Mesenteric fat pad (tissue), 1 donor: ENCODE measurements at regions not wholly inside any gene's neighbourhood (a gene's known extent, or its start where the extent isn't known, plus 50 kb on each side); places are given as distances from the start of the nearest gene placed in this dataset.
A peak's percentile ranks its signal among the peaks of the same experiment; 100 is the strongest.
"Not testable (repeated sequence)": the region's sequence is repeated elsewhere in the genome, so short reads cannot be mapped to it uniquely, and the experiment has no call there.

Experiments
- DNase-seq: peaks from one replicate; pipeline ENCODE4 v3.0.0-alpha.2; 2020; ENCODE audit warnings: low spot score
- donor health status: DM: yes; HTN: yes; CAD: no.

DNA sequence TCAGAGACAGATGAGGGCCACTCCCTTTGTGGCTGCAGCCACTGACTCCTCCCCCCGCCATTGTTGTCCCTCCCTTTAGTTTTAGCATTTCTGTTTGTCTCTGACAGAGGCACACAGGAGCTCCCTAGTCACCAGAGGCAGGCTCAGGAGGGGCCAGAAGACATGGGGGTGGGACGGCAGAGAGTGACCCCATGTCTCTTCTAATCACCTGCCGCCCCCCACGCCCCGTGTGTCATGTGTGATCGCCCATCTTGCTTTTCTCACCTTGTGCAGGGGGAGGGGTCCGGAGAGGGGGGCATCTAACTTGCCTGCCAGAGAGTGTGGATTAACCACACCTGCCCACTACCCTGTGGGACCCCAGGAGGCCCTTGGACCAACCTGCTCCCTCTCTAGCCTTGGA, 246.7 kb upstream of the TP53TG3C start:
- not testable (repeated sequence) for DNase-seq

DNA sequence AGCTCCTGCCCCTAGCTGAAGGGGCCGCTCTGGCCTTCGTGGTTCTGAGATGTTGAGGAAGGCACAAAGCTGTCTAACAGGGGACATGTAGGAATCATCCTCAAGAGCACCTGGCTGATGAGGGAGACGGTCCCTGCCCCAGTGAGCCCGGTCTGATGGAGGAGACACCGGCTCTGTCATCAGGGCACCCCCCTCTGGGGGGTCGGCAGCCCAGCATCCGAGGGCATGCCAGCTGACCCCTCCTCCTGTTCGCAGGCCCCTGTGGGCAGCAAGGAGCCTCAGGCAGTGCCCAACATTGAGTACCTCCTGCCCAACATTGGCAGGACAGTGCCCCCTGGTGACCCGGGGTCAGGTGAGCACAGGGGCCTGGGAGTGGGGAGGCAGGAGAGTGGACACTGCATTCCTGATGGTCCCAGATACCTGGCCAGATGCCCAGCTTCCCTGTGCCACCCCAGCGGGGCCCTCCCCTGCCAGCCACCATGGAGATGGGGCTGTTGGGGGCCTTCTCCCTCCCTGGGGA, 247.9 kb upstream of the TP53TG3C start:
- not testable (repeated sequence) for DNase-seq

DNA sequence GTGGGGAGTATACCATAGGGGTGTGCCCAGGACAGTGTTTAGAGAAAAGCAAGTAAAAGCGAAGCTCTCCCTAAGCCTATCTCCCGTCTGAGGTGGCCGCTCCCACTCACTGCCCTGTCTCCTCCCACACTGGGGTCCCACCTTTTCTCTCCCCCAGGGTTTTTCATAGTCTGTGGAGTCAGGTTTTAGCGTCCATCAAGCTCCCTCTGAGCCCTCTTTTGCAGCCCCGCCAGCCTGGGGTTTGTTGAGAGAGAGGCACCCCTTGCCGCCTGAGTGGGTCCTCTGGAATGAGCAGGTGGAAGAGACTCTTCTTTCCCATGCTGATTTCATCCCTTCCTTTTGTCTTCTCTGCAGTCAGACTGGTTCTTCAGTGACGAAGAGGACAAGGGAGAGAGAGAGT, 248.7 kb upstream of the TP53TG3C start:
- DNase-seq: not testable (repeated sequence)

DNA sequence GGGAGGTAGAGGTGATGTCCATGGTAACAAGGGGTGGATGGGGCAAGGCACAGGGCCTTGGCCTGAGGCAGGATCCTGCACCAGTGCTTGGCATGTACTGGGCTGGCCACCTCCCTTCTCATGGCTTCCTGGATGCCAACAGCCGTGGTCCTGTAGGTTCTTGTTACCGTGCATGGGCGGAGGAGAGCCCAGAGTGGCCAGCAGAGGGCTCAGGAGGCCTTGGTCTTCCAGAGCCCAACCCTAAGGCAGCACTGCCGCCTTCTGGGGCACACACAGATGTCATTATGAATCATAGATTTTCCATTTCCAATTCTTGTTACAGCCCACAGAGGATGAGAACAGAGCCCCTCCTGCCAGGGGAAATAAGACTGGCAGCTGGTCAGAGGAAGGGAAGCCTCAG, 254.2 kb upstream of the TP53TG3C start:
- DNase-seq: not testable (repeated sequence)

DNA sequence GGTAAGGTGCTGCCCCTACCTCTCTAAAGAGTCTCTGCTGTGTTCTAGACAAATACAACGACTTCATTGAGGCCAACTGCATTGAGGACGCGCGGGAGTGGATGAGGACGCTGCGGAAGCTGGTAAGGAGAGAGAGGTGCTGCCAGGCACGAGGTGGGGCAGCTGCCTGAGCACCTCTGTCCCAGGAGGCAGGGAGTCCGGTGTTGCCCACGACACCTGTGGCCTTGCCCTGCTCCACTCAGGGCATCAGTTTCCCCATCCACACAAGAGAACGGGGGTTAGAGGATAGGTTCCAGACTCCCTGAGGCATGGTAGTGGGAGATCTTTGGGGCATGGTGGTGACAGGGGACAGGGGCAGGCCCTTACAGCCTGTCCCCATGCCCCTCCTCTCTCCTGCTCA, 256.1 kb upstream of the TP53TG3C start:
- peak; percentile 67 for DNase-seq

DNA sequence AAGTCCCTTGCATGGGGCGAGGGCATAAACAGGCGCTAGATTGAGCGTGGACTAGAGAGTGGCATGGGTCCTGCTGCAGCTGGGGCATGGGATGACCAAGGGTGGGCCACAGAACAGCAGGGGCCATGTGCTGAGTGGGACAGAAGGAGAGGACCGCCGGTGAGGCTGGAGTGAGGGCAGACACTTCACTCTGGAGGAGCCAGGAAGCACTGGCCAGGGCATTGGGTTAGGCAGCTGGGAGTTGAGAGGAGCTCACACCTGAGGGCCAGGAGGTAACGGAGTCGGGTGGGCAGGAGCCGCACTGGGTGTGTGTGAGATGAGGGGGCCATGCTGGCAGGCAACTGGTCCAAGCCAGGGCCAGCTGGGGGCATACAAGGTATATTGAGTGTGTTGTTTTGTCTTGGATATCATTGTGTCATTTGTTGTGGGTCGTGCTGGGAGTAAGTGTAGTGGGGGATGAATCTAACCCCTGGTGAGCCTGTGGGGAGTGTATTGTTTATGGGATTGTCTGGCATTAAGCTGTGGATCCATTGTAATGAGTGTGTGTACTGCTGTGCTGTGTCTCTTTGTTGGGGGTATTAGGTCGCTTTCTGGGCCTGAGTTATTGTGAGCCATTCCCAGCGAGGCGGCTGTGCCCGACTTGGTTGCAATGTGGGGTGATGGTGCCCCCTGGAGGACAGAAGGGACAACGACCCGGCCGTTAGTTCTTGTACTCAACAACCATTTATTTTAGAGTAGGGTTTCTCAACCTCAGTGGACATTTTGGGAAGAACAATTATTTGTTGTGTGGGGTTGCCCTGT, 256.5 kb upstream of the TP53TG3 start:
- not testable (repeated sequence) for DNase-seq

DNA sequence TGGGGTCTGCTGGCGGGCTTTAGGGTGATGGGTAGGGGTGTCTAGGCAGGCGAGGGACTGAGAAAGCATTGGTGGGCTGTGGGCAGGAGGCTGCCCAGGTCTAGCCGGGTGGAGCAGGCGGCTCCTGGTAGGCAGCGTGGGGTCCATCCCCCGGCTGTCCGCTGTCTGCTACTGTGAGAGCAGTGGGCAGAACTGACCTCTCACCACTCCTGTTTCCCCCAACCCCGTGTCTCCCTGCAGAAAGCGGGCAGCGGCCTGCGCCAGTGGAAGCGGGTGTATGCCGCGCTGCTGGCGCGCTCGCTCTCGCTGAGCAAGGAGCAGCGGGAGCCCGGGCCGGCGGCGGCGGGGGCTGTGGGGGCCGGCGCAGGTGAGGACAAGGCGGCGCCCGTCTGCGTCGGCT, 249.2 kb upstream of the TP53TG3 start:
- DNase-seq: not testable (repeated sequence)

DNA sequence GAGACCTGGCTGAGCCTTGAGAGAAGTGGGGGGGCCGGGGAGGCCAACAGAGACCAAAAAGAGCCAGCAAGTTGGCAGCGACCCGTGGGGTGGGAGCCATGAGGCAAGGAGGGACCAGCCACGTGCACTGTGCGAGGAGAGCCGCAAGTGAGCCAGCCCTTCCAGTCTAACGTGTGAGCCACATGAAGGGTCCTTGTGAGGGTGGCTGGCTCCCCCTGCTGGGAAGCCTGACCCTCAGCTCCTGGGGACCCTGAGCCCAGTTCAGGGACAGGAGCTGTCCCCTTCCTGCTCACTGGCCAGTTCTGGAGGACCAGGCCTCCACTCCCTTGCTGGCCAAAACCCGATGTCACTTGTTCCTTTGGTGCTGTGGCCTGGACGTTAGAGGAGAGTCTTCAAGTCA, 246.6 kb upstream of the TP53TG3 start:
- DNase-seq: not testable (repeated sequence)

DNA sequence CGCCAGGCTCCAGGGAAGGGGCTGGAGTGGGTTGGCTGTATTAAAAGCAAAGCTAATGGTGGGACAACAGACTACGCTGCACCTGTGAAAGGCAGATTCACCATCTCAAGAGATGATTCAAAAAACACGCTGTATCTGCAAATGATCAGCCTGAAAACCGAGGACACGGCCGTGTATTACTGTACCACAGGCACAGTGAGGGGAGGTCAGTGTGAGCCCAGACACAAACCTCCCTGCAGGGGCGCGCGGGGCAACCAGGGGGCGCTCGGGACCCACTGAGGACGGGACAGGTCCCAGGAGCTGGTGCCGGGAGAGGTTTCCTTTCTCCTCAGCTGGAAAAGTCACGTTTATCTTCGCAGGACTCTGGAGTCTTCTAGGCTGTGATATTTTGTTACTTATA, 239.4 kb upstream of the TP53TG3 start:
- not testable (repeated sequence) for DNase-seq

DNA sequence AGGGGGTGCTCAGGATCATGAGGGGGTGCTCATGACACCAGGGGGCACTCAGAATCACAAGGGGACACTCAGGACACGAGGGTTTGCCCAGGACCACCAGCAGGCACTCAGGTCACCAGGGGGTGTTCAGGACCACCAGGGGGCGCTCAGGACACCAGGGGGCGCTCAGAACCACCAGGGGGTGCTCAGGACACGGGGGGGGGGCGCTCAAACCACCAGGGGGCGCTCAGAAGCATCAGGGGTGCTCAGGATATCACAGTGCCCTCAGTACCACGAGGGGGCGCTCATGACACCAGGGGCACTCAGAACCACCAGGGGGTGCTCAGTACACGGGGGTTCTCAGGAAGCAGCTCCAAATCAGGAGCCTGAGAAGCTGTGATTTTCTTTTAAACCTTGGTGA, 221.8 kb upstream of the TP53TG3 start:
- DNase-seq: not testable (repeated sequence)

DNA sequence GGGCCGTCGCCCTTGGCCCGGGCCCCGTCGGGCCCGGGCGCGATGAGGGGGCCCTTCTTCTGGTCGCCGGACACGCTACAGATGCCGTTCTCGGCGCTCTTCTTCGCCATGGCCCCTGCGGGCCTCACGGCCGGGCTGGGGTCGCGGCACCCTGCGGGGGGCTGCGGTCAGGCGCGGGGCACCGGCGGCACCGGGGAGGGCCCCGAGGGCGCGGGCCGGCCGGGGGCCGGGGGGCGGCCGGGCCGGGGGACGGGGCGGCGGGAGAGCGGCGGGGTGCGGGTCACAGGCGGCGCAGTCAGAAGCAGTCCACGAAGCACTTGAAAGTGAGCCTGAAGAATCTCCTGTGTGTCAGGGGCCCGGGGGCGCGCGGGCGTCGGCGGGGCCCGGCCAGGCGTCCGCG, 209.4 kb upstream of the TP53TG3 start:
- not testable (repeated sequence) for DNase-seq

DNA sequence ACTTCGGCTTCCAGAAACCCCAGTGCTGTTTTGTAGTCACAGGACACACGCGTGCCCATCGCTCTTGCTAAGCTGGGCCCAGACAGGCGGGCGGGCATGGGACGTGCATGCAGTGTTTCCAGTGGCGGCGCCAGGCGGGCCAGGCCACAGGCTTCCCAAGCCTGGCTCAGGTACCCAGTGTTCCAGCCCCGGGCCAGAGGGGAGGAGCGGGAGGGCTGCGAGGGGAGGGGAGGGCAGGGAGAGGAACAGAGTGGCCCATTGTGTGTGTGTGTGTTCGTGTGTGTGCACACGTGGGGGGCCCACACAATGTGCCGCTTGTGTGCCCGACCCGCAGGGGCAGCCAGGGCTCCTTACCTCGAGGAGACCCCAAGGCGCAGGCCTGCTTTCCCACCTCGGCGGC, 208.6 kb upstream of the TP53TG3 start:
- DNase-seq: not testable (repeated sequence)

DNA sequence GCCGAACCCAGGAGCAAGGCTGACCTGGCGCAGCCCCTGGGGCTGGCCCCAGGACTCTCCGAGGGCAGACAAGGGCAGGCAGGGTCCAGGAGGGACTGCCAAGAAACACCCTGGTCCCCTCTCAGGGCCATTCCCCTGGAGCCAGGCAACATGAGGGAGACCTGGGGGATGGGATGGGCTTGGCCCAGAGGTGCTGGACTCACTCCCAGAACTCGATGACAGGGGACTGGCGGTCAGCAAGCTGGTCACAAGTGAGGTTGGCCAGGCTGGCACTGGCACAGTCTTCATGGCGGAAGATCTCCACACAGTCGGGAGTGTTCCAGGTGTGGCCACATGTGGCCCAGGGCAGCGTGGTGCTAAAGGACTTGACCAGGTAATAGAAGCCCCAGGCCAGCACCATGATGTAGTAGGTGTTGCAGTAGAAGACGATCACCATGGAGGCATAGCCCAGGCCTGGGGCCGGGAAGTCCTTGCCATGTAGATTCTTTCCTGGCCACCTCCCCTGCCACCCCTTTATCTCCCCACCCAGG, 206.4 kb upstream of the TP53TG3 start:
- not testable (repeated sequence) for DNase-seq

DNA sequence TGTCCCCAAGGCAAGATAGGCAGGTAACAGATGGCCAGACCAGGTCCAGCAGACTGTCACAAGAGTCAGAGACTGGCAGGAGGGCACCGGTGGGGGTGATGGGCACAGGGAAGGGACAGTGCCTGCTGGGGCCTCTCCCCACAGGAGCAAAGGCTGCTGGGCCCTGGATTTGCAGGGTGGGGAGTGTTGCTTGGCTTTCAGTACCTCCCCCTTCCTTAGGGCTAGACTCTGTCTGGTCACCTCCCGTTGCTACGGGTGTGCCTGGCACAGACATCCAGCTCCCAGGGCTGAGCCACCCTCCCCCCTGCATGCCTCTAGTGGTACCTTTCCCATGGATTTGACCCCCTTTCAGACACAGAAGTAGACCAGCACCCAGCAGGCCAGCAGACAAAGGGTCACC, 205.7 kb upstream of the TP53TG3 start:
- DNase-seq: not testable (repeated sequence)

DNA sequence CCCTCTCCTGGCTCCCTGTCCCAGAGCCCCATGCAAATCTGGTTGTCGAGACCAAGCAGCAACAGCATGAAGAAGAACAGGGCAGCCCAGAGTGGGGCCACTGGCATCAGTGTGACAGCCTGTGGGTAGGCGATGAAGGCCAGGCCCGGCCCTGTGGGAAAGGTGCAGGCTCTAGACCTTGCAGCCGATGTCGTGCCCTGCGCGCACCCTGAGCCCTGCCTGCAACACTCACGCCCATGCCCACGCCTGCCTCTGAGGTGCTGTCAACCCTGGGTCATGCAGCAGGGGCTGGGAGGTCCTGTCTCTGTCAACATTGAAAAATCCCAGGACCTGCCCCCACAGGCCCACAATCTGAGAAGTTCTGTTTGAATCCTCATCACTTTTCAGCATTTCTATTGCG, 204.0 kb upstream of the TP53TG3 start:
- DNase-seq: not testable (repeated sequence)

DNA sequence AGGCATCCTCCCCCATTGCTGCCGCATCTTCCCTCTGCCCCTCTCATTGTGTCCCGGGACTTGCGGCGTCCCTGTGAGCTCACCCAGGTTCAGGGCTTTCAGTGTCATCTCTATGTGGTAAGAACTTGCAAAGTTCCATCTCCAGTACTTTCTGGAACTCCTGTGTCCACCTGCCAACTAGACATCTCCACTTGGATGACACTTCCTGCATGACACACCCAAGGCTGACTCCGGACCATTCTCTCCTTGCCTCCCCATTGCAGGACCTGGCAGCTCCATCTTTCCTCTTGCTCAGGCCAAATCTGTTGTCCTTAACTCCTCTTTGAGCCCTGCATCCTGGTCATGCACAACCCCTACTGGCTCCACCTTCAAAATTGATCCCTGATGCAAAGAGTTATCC, 200.8 kb upstream of the TP53TG3 start:
- not testable (repeated sequence) for DNase-seq

DNA sequence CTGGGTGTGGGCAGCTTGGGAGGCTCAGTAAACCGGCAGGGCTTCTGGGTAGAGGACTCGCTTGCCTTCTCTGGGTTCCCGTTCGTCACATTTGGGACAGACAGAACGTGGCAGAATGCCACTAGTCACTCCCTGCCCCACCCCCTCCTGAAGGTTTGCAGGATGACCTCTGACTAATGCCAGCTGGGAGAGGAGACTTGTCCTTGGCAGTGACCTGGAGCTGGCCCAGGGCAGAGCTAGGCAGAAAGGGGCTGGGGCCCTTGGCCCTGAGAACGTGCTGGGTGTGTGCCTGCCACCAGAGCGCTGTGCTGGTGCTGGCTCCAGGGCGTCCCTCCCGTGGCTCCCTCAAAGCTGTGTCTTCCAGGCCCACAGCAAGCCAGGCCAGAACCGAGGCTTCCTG, 197.8 kb upstream of the TP53TG3 start:
- DNase-seq: not testable (repeated sequence)

DNA sequence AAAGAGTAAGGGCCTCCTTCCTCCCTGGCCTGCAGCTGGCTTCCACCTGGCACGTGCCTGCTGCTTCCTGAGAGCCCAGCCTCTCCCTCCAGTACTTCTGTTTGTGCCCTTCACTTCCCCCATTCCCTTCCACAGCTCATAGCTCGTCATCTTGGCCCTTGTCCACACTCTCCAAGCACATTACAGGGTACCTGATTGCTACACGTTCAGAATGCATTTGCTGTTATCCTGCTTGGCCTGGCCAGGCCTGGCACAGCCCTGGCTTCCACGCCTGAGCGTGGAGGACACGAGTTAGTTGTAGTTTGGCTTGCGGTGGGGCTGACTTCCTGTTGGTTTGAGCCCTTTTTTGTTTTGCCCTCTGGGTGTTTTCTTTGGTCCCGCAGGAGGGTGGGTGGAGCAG, 197.2 kb upstream of the TP53TG3 start:
- not testable (repeated sequence) for DNase-seq

DNA sequence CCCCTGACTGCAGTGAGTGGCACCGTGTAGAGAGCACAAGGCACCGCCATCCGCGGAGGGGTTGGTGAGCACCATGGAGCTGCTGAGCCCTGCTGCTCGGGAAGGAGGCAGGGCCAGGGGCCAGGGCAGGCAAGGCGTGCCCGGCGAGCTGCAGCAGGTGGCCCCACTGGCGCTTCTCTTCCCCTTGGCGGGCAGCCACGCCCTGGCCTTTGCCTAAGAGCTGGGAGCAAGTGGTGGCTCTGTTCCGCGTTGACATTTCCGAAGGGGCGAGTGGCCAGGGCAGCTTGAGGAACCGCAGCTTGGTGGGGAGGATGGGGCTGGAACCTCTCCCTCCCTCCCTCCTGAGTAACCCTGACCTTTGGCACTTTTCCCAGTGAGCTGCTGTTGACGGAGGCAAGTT, 194.7 kb upstream of the TP53TG3 start:
- not testable (repeated sequence) for DNase-seq

DNA sequence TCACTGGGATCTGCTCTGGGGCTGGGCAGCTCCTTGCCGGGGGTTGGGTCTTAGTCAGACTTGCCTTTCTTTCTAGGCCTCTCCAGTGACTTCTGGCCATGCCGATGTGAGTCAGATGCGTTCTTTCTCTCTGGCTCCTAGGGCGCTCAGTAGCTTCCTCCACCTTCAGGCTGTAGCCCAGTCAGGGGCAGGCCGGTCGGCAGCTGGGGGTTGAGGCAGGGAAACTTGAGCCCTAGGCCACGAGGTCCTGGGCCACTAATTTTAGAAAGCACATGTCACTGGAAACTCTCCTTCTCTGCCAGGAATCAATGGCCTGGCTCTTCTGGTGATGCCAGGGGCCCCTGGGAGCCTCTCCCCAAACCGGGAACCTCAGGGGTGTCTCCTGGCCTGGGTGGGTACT, 192.4 kb upstream of the TP53TG3 start:
- not testable (repeated sequence) for DNase-seq

DNA sequence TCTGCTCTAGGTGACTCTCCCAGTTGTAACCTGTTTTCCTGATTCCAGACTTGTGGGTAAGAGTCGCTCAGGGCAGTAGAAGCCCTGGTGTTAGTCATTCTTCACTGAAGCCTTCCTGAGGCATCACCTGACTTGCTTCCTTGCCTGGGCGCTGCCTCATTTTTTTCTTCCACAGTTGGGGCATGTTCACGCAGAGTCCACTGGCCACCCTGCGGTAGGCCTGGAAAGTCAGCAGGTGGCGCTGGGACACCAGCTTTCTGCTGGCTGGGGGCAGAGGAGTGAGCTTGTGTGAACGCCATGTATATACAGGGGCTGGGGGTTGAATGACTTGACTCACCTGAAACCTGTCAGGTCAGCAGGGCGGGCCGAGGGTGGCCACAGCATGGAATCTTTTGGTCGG, 189.3 kb upstream of the TP53TG3 start:
- not testable (repeated sequence) for DNase-seq

DNA sequence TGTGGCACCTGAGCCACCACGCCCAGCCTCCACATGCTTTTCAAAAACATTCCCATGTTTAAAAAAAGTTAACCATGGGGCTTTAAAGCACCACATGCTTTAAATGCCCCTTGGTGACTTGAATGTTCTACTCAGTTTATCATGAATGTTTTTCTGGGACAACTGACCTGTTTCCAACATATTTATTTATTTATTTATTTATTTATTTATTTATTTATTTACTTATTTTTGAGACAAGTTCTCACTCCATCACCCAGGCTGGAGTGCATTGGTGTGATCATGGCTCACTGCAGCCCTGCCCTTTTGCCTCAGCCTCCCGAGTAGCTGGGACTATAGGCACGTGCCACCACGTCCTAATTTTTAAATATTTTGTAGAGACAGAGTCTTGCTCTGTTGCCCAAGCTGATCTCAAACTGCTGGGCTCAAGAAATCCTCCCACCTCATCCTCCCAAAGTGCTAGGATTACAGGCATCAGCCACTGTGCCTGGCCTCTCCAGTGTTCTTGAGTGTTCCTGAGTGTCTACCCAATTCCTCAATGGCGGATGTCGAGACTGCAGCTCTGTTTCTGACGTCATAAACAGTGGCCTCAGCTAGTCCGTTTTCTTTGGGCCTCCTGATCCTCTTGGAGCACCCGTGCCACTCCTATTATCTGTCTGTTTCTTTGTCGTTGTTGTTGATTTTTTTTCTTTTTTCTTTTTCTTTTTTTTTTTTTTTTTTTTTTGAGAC, 185.7 kb upstream of the TP53TG3 start:
- peak; percentile 33 for DNase-seq
